ENCODE measurements at regions not wholly inside any gene's neighbourhood (a gene's known extent, or its start where the extent isn't known, plus 50 kb on each side); places are given as distances from the start of the nearest gene placed in this dataset.

DNA sequence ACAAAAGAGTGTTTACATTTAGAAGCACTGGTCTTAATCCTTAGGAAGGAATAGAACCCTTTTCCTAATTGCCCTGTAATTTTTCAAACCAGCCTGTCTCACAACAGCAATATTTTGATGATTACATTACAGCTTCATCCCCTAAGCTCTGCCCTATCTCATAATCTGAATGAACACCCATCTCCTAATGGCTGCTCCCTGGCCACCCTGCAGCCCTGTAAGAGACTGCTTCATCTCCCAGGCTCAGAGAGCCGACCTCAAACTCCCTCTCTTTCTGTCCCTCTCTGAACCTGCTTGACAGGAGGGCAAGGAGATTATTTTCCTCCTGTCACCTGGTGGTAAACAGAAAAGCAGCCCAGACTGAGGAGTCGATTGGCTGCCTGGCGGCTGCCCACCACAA lies 107.8 kb downstream of the MAIP1 start:
- TF ChIP-seq CTCF (IDR thresholded peaks at IDR 0.05) (no peak), POLR2AphosphoS5 (IDR thresholded peaks at IDR 0.05; ENCODE audit: low read depth, low read length) (no peak)
